ENCODE measurements at regions not wholly inside any gene's neighbourhood (a gene's known extent, or its start where the extent isn't known, plus 50 kb on each side); places are given as distances from the start of the nearest gene placed in this dataset.

GRCh38 chr17:5892921-5893675 lies 177.1 kb upstream of the WSCD1 start:
- TF ChIP-seq CTCF (IDR thresholded peaks at IDR 0.05; ENCODE audit: insufficient read depth, low read depth, low read length) (no peak), EZH2 (IDR thresholded peaks at IDR 0.05; ENCODE audit: insufficient read depth, low read length) (no peak)
- peaks cover 10% of the 10 kb centered on the region for H3K27me3 ChIP-seq (ENCODE audit: insufficient read depth, low read length)
- H2AFZ ChIP-seq (ENCODE audit: low read depth, low read length): no peak overlapping the region
- H4K20me1 ChIP-seq (ENCODE audit: insufficient read depth, low read length): no peaks in the 10 kb centered on the region
- H3K9me3 ChIP-seq (ENCODE audit: insufficient read depth, low read depth, low read length): no peaks in the 10 kb centered on the region
- H3K79me2 ChIP-seq (ENCODE audit: insufficient read depth, low read length): no peaks in the 10 kb centered on the region
- H3K9ac ChIP-seq (ENCODE audit: low read length): no peak overlapping the region
- no peak overlapping the region for H3K4me3 ChIP-seq (ENCODE audit: insufficient read depth, low read depth, low read length)
- no peak overlapping the region for H3K4me3 Mint-ChIP-seq (ENCODE audit: unreplicated experiment)
- no peaks in the 10 kb centered on the region for H3K36me3 ChIP-seq (ENCODE audit: insufficient read depth, low read length)
- peaks cover 2% of the 10 kb centered on the region for H3K4me1 Mint-ChIP-seq (ENCODE audit: low read depth, unreplicated experiment)
- no peak overlapping the region for H3K27ac Mint-ChIP-seq (ENCODE audit: unreplicated experiment)
- H3K36me3 Mint-ChIP-seq (ENCODE audit: low read depth, unreplicated experiment): no peaks in the 10 kb centered on the region
- DNase-seq (ENCODE audit: low read depth) (no peak), FAIRE-seq (no peak)
- H3K4me2 ChIP-seq (ENCODE audit: low read length): no peak overlapping the region
- H3K4me1 ChIP-seq (ENCODE audit: insufficient read depth, low read length): no peaks in the 10 kb centered on the region
- no peak overlapping the region for H3K27ac ChIP-seq (ENCODE audit: low read depth, low read length)
- H3K9me3 Mint-ChIP-seq (ENCODE audit: unreplicated experiment): peaks cover 4% of the 10 kb centered on the region
- H3K27me3 Mint-ChIP-seq (ENCODE audit: low read depth, unreplicated experiment): peaks cover 12% of the 10 kb centered on the region

GRCh38 chr17:5893741-5894140 lies 176.4 kb upstream of the WSCD1 start:
- Histone ChIP-seq H3K36me3 (ENCODE audit: insufficient read depth, low read length) (no peaks in the 10 kb centered on the region), H3K27ac (ENCODE audit: low read depth, low read length) (no peak overlapping the region), H3K4me1 (ENCODE audit: insufficient read depth, low read length) (no peaks in the 10 kb centered on the region), H3K27me3 (ENCODE audit: insufficient read depth, low read length) (peaks cover 10% of the 10 kb centered on the region), H3K79me2 (ENCODE audit: insufficient read depth, low read length) (no peaks in the 10 kb centered on the region), H3K9ac (ENCODE audit: low read length) (no peak overlapping the region), H3K4me2 (ENCODE audit: low read length) (no peak overlapping the region), H2AFZ (ENCODE audit: low read depth, low read length) (no peak overlapping the region), H3K4me3 (ENCODE audit: insufficient read depth, low read depth, low read length) (no peak overlapping the region), H3K9me3 (ENCODE audit: insufficient read depth, low read depth, low read length) (no peaks in the 10 kb centered on the region), H4K20me1 (ENCODE audit: insufficient read depth, low read length) (no peaks in the 10 kb centered on the region)
- TF ChIP-seq EZH2 (IDR thresholded peaks at IDR 0.05; ENCODE audit: insufficient read depth, low read length) (no peak), CTCF (IDR thresholded peaks at IDR 0.05; ENCODE audit: insufficient read depth, low read depth, low read length) (no peak)
- Mint-ChIP-seq H3K9me3 (ENCODE audit: unreplicated experiment) (peaks cover 4% of the 10 kb centered on the region), H3K27ac (ENCODE audit: unreplicated experiment) (no peak overlapping the region), H3K4me3 (ENCODE audit: unreplicated experiment) (no peak overlapping the region), H3K27me3 (ENCODE audit: low read depth, unreplicated experiment) (peaks cover 12% of the 10 kb centered on the region), H3K4me1 (ENCODE audit: low read depth, unreplicated experiment) (peaks cover 2% of the 10 kb centered on the region), H3K36me3 (ENCODE audit: low read depth, unreplicated experiment) (no peaks in the 10 kb centered on the region)
- DNase-seq (ENCODE audit: low read depth) (no peak), FAIRE-seq (no peak)

GRCh38 chr17:5895276-5895675 lies 174.9 kb upstream of the WSCD1 start:
- FAIRE-seq (no peak), DNase-seq (ENCODE audit: low read depth) (no peak)
- no peak overlapping the region for H3K4me3 Mint-ChIP-seq (ENCODE audit: unreplicated experiment)
- Histone ChIP-seq H3K27me3 (ENCODE audit: insufficient read depth, low read length) (peaks cover 10% of the 10 kb centered on the region), H3K4me3 (ENCODE audit: insufficient read depth, low read depth, low read length) (no peak overlapping the region), H3K9me3 (ENCODE audit: insufficient read depth, low read depth, low read length) (no peaks in the 10 kb centered on the region), H3K36me3 (ENCODE audit: insufficient read depth, low read length) (no peaks in the 10 kb centered on the region), H3K27ac (ENCODE audit: low read depth, low read length) (no peak overlapping the region), H2AFZ (ENCODE audit: low read depth, low read length) (no peak overlapping the region), H3K4me2 (ENCODE audit: low read length) (no peak overlapping the region), H3K79me2 (ENCODE audit: insufficient read depth, low read length) (no peaks in the 10 kb centered on the region), H3K4me1 (ENCODE audit: insufficient read depth, low read length) (no peaks in the 10 kb centered on the region), H3K9ac (ENCODE audit: low read length) (no peak overlapping the region), H4K20me1 (ENCODE audit: insufficient read depth, low read length) (no peaks in the 10 kb centered on the region)
- no peaks in the 10 kb centered on the region for H3K36me3 Mint-ChIP-seq (ENCODE audit: low read depth, unreplicated experiment)
- peaks cover 12% of the 10 kb centered on the region for H3K27me3 Mint-ChIP-seq (ENCODE audit: low read depth, unreplicated experiment)
- H3K9me3 Mint-ChIP-seq (ENCODE audit: unreplicated experiment): no peaks in the 10 kb centered on the region
- H3K27ac Mint-ChIP-seq (ENCODE audit: unreplicated experiment): no peak overlapping the region
- peaks cover 2% of the 10 kb centered on the region for H3K4me1 Mint-ChIP-seq (ENCODE audit: low read depth, unreplicated experiment)
- TF ChIP-seq CTCF (IDR thresholded peaks at IDR 0.05; ENCODE audit: insufficient read depth, low read depth, low read length) (no peak), EZH2 (IDR thresholded peaks at IDR 0.05; ENCODE audit: insufficient read depth, low read length) (no peak)
